DND-41 (cell line): ENCODE measurements at regions not wholly inside any gene's neighbourhood (a gene's known extent, or its start where the extent isn't known, plus 50 kb on each side); places are given as distances from the start of the nearest gene placed in this dataset.

Source experiments
- CTCF ChIP-seq: IDR thresholded peaks from 2 replicates; pipeline ENCODE4 v1.5.1; 2012; ENCODE audit warnings: borderline replicate concordance, low read length, moderate library complexity, mild to moderate bottlenecking; ENCODE audit not compliant: poor library complexity, severe bottlenecking; ENCODE audit errors: extremely low read depth
- EZH2 ChIP-seq: IDR thresholded peaks from 3 replicates; pipeline ENCODE4 v1.6.1; 2012; ENCODE audit warnings: borderline replicate concordance, low read depth, mild to moderate bottlenecking, moderate library complexity, low read length, inconsistent platforms; ENCODE audit not compliant: severe bottlenecking

GRCh38 chr18:5643288-5643687 is 99.5 kb upstream of the EPB41L3 start:
- TF ChIP-seq CTCF, result no peak
- no peak for TF ChIP-seq EZH2
